Nephron progenitor cell (in vitro differentiated cells): ENCODE measurements at regions not wholly inside any gene's neighbourhood (a gene's known extent, or its start where the extent isn't known, plus 50 kb on each side); places are given as distances from the start of the nearest gene placed in this dataset.

Experiments
- DNase-seq: peaks from one replicate; pipeline ENCODE4 v3.0.0; 2021
- H3K27ac Mint-ChIP-seq: 2 replicates; pipeline ENCODE4 v1.8.0; 2021; ENCODE audit warnings: mild to moderate bottlenecking, moderate library complexity, mixed read lengths
- H3K27me3 Mint-ChIP-seq: 2 replicates; pipeline ENCODE4 v1.8.0; 2021; ENCODE audit warnings: mild to moderate bottlenecking, low read depth, mixed read lengths; ENCODE audit not compliant: poor library complexity
- H3K36me3 Mint-ChIP-seq: 2 replicates; pipeline ENCODE4 v1.8.0; 2021; ENCODE audit warnings: low read depth, mixed read lengths
- H3K4me1 Mint-ChIP-seq: 2 replicates; pipeline ENCODE4 v1.8.0; 2021; ENCODE audit warnings: mixed read lengths
- H3K4me3 Mint-ChIP-seq: 2 replicates; pipeline ENCODE4 v1.8.0; 2021; ENCODE audit warnings: mild to moderate bottlenecking, moderate library complexity, mixed read lengths
- H3K9me3 Mint-ChIP-seq: 2 replicates; pipeline ENCODE4 v1.8.0; 2021; ENCODE audit warnings: mild to moderate bottlenecking, moderate library complexity, mixed read lengths
- TF ChIP-seq, protein P1 (sequence below): fragments of 200-600 bp; sonication (generic); IDR thresholded peaks from 2 replicates; pipeline ENCODE4 v1.5.0; 2021; ENCODE audit warnings: antibody characterized with exemption

DNA sequence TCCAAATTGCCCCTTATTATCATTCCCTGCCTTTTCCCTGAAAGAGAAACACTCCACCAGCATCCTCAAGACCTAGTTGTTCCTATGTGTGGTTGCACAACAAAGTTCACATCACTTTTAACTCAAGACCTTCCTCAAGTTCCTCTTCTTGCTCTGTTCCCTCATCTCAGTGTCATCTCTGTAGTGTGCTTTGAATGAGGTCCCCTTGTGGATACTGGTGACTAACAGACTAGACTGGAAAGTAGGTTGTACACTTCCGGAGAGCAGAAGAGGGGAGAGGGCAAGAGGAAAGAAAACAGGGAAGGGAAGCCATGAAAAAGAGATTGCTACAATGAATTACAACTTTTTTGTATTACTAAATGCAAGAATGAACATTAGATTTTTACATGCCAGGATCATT is 853.8 kb downstream of the USP25 start:
- Mint-ChIP-seq H3K4me3 (no peak overlapping the region), H3K27me3 (no peaks in the 10 kb centered on the region), H3K9me3 (no peaks in the 10 kb centered on the region), H3K27ac (peak overlapping the region; percentile 18), H3K4me1 (peaks cover 27% of the 10 kb centered on the region), H3K36me3 (no peaks in the 10 kb centered on the region)
- DNase-seq: no peak
- TF ChIP-seq, protein P1, sequence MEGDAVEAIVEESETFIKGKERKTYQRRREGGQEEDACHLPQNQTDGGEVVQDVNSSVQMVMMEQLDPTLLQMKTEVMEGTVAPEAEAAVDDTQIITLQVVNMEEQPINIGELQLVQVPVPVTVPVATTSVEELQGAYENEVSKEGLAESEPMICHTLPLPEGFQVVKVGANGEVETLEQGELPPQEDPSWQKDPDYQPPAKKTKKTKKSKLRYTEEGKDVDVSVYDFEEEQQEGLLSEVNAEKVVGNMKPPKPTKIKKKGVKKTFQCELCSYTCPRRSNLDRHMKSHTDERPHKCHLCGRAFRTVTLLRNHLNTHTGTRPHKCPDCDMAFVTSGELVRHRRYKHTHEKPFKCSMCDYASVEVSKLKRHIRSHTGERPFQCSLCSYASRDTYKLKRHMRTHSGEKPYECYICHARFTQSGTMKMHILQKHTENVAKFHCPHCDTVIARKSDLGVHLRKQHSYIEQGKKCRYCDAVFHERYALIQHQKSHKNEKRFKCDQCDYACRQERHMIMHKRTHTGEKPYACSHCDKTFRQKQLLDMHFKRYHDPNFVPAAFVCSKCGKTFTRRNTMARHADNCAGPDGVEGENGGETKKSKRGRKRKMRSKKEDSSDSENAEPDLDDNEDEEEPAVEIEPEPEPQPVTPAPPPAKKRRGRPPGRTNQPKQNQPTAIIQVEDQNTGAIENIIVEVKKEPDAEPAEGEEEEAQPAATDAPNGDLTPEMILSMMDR: no peak

DNA sequence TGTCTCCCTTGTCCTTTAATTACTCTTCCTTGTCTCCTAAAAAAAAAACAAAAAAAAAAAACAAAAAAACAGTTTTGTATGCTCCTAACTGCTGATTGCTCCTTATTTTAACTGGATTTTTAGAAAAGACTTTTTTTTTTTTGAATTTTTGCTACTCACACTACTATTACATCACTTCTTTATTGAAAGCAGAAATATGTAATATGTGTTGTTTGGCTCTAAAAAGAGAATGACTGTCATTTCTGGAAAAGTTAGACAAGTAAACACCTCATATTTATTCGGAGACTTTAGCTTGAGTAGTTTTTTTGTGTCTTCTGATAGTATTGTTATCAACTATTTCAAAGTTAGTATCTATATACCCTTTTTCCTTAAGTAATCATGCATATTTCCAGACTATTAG is 855.0 kb downstream of the USP25 start:
- Mint-ChIP-seq H3K4me3 (no peak overlapping the region), H3K36me3 (no peaks in the 10 kb centered on the region), H3K9me3 (no peaks in the 10 kb centered on the region), H3K4me1 (peaks cover 17% of the 10 kb centered on the region), H3K27me3 (no peaks in the 10 kb centered on the region), H3K27ac (no peak overlapping the region)
- no peak for DNase-seq
- TF ChIP-seq, protein P1: no peak

DNA sequence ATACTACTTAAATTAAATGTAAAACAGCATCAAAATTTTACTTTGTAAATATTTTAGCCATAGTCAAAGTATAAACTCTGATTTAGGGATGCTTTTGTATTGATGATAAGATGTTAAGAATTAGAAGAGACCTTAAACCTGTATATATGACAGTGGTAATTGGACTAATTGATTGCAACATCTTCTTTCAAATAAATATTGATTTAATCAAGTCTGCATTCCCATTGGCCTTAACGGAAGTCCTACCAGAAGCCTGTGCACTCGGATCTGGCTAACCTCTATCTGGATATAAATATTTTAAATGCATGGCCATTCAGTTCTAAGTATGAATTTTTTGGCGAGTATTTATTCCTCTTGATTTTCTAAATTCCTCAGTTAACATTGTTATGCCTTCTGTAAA is 856.1 kb downstream of the USP25 start:
- DNase-seq: no peak
- Mint-ChIP-seq H3K27me3 (no peaks in the 10 kb centered on the region), H3K27ac (no peak overlapping the region), H3K9me3 (no peaks in the 10 kb centered on the region), H3K4me1 (peaks cover 7% of the 10 kb centered on the region), H3K36me3 (no peaks in the 10 kb centered on the region), H3K4me3 (no peak overlapping the region)
- TF ChIP-seq, protein P1: no peak

DNA sequence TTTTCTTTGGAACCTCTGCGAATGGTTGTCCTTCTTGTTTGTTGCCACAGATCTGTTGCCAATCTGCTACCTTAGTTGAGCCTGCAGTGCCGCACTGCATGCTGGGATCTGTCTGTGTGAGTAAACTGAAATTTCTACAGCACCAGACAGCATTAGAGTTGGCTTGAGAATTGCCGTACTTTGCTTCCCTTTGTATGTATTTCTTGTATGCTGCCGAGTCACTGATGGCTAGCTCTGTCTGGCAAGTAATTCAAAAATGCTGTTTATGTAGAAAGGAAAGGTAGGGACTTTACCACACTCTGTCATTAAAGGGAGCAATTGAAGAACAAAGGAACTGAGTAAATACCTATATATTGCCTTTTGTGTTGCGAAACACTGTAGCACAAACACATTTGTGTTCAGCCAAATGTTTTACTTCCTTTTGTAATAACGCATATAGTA is 857.4 kb downstream of the USP25 start:
- Mint-ChIP-seq H3K4me1 (peaks cover 5% of the 10 kb centered on the region), H3K9me3 (no peaks in the 10 kb centered on the region), H3K27ac (no peak overlapping the region), H3K27me3 (no peaks in the 10 kb centered on the region), H3K36me3 (no peaks in the 10 kb centered on the region), H3K4me3 (no peak overlapping the region)
- TF ChIP-seq, protein P1: no peak
- no peak for DNase-seq

DNA sequence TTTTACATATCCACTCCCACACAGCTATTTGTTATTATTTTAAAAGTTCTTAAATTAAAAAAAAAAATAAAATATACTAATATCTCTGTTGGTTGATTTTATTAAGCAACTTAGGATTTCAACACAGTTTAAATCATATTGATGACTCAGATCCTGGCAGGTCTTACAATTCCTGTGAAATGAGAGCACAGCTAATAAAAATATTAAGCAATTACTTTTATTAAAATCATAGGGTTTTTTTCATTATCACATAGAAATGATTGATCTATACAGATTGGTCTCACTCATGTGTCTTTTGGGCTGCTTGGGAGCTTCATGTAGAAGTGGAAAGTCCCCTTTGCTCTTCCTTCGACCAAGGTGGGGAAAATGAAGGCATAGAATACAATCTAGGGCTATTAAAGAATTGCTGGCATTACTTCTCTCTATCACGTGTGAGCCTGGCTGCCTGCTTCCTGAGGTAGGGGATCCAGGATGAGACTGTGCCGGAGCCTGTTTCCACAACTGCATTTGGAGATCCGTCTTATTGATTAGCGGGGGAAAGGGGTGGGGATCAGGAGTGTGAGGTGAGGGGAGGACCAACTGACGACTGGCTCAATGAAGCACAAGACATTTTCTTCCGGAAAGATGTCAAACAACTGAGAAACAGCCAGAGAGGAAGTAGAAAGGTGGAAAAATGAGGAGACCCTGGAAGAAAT is 858.0 kb downstream of the USP25 start:
- Mint-ChIP-seq H3K4me1 (peaks cover 5% of the 10 kb centered on the region), H3K27me3 (no peaks in the 10 kb centered on the region), H3K9me3 (no peaks in the 10 kb centered on the region), H3K4me3 (no peak overlapping the region), H3K36me3 (no peaks in the 10 kb centered on the region), H3K27ac (no peak overlapping the region)
- TF ChIP-seq, protein P1: no peak
- DNase-seq: no peak

DNA sequence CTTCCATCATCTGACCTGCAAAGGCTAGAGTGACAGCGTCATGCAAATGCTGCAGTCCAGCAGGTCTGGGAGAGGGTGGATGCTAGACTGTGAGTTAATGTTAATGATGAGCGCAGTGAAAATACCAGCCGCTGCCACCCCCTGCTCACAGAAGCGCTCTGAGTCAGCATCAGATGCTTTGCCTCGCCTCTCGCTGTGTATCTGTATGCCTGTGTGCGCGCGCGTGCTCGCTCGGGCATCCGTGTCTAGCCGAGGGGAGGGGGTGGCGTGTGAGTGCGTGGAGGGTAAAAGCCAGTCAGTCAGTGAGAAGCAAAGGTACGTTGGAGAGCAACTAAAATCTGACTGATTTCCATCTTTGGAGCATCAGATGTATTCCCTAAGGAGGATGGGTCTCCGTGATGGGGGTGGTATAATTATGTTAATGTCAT is 858.7 kb downstream of the USP25 start:
- Mint-ChIP-seq H3K9me3 (no peaks in the 10 kb centered on the region), H3K27me3 (no peaks in the 10 kb centered on the region), H3K4me3 (no peak overlapping the region), H3K36me3 (no peaks in the 10 kb centered on the region), H3K27ac (no peak overlapping the region), H3K4me1 (peaks cover 3% of the 10 kb centered on the region)
- peak; percentile 61 for DNase-seq
- TF ChIP-seq, protein P1: no peak
